ENCODE measurements at regions not wholly inside any gene's neighbourhood (a gene's known extent, or its start where the extent isn't known, plus 50 kb on each side); places are given as distances from the start of the nearest gene placed in this dataset.
"Not testable (repeated sequence)": the region's sequence is repeated elsewhere in the genome, so short reads cannot be mapped to it uniquely, and the experiment has no call there.

DNA sequence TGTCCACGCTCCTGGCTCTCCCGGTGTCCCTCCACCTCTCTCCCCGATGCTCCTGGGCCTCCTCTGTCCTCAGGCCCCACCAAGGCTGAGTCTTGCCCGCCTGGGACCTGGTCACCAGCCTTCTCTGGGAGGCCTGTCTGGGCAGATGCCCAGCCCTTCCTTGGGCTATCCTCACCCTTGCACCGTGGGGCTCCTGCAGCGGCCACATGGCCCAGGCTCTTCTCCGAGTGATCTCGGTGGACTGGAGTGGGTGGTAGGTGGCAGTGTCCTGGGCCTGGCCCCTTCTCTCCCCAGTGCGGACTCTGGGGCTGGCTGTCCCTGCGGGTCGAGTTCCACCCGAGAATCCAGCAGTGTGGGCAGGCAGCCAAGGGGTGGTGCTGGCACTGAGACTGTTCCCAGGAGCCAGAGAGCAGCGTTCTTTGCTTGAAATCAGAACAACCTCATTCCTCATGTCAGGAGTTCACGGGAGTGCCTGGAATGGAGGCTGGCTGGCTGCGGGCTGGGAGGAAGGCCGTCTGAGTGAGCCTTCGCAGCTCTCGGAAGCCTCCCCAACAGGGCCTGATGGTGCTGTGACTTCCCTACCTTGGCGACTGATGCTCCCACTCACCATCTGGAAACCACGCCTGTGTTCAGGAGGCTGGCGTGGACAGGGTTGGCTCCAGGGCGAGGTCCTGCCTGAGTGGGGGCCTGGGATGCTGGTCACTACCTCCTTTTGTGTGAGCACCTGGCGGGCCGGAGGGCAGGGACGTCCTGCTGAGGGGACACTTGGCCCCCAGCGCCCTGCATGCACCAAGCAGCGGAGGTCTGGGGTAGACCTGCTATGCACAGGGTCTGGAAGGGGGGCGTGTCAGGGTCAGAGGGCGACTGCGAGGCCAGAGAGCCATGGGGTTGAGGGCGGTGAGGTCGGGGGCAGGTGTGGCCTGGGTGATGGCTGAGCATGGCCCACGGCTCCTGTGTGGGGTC is 113.9 kb downstream of the TMEM121 start:
- DNase-seq (ENCODE audit: low spot score) = peak; percentile 18

DNA sequence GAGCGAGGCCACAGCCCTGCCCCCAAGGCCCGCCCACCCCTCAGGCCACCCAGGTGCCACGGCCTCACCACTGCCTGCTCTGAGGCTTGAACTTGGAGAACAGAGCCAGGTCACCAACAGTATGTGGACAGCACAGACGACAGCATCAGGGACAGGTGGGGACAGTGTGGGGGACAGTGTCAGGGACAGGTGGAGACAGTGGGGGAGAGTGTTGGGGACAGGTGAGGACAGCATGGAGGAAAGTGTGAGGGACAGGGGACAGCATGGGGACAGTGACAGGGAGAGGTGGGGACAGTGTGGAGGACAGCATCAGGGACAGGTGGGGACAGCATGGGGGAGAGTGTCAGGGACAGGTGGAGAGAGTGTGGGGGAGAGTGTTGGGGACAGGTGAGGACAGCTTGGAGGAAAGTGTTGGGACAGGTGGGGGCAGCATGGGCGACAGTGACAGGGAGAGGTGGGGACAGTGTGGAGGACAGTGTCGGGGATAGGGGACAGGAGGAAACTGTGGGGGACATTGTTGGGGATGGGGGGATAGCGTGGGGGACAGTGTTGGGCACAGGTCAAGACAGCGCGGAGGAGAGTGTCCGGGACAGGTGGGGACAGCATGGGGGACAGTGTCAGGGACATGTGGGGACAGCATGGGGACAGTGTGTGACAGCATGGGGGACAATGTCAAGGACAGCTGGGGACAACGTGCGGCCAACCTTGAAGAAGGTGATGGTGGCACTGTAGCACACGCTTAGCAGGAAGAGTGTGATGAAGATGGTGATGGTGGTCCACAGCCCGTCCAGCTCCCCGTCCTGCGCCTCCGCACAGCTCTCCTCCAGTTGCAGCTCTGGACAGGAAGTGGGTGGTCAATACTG is 114.9 kb downstream of the TMEM121 start:
- peak; percentile 22 for DNase-seq (ENCODE audit: low spot score)

DNA sequence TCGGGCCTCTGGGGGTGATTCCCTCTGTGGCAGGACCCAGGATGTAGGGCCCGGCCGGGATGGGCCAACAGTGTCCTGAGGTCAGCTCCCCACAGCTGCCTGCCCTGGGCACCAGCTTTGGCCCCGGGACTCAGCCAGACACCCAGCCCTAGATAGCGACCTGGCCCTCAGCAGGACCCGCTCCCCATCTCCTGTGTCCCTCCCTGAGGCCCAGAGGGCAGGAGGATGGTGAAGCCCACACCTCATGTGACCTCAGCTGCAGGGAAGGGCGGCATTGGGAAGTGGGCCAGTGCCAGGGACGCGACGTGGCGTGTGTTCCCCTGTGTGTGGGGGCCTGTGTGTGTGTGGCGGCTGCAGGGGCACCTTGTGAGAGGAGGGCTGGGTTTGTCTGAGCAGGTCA is 115.6 kb downstream of the TMEM121 start:
- DNase-seq (ENCODE audit: low spot score) = not testable (repeated sequence)

DNA sequence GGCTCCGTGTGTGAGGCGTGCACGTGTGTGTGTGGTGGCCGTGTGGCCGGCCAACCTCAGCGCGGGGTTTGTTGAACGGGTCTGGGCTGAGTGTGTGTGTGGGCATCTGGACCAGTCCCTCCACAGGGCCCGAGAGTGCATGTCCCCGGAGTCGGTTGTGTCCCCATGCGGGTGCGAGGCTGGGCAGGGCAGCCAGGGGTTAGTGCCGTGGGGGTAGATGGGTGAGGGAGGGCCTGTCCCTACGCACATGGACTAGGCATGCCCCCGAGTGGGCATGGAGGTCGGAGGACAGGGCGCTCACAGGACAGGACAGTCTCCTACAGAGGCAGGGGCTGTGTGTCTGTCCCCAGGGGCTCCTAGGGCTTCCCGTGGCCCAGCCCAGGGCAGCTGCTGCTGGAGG is 116.1 kb downstream of the TMEM121 start:
- DNase-seq (ENCODE audit: low spot score) = not testable (repeated sequence)

DNA sequence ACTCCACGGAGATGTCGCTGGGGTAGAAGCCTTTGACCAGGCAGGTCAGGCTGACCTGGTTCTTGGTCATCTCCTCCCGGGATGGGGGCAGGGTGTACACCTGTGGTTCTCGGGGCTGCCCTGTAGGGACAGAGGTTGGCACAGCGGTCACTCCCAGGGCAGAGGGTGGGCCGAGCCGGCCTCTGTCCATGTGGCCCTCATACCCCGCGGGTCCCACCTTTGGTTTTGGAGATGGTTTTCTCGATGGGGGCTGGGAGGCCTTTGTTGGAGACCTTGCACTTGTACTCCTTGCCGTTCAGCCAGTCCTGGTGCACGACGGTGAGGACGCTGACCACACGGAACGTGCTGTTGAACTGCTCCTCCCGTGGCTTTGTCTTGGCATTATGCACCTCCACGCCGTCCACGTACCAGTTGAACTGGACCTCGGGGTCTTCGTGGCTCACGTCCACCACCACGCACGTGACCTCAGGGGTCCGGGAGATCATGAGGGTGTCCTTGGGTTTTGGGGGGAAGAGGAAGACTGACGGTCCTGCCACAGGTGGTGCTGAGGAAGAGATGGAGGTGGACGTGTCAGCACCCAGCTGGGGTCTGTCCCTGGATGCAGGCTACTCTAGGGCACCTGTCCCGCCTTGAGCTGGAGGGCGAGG is 117.1 kb downstream of the TMEM121 start:
- DNase-seq (ENCODE audit: low spot score) = not testable (repeated sequence)

DNA sequence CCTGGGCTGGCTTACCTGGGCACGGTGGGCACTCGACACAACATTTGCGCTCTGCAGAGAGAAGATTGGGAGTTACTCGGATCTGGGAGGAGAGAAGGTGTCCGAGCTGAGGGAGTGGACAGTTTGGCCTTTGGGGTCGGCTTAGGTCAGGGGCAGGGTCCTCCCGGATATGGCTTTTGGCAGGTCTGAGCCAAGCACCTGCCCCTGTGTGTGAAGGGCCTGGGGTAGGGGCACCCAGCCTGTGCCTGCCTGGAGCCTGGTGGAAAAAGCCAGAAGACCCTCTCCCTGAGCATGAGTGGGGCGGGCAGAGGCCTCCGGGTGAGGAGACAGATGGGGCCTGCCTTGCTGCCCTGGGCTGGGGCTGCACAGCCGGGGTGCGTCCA is 117.7 kb downstream of the TMEM121 start:
- DNase-seq (ENCODE audit: low spot score) = not testable (repeated sequence)

DNA sequence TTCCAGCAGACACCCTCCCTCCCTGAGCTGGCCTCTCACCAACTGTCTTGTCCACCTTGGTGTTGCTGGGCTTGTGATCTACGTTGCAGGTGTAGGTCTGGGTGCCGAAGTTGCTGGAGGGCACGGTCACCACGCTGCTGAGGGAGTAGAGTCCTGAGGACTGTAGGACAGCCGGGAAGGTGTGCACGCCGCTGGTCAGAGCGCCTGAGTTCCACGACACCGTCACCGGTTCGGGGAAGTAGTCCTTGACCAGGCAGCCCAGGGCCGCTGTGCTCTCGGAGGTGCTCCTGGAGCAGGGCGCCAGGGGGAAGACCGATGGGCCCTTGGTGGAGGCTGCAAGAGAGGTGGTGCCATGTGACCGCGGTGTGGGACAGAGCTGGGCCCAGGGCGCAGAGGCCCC is 118.1 kb downstream of the TMEM121 start:
- DNase-seq (ENCODE audit: low spot score) = not testable (repeated sequence)

DNA sequence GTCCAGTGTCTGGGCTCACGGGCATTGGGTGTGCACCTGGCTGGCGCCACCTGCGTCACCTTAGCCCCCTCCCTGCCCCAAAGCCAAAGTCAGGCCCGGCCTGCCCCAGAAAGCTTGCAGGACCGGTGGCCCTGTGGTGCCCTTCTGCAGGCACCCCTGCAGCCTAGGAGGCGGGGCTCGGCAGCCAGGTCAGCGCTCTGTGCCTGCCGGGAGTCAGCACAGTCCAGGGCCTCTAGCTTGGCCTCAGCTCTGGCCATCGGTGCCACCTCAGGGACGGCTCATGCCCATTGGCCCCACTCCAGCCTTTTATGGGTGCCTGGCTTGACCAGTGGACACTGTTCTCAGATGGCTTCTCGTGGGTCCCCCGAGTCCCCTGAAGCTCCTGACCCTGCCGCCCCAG is 118.5 kb downstream of the TMEM121 start:
- not testable (repeated sequence) for DNase-seq (ENCODE audit: low spot score)

DNA sequence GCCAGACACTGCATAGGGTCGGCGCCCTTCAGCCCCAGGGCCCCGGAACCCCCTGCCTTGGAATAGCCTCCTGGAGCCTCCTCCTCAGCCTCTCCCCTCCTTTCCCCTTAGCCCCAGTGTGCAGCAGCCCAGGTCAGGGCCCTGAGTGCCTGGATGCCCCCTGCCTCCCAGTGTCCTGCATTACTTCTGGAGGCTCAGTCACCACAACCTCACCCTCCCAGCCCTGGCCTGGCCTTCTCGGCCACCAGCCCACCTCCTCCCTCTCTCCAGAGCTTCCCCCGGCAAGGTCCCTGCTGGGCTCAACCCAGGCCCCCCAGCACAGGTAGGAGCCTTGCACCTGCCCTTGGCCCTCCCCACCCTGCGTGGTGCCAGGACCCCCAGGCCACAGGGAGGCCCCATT is 119.0 kb downstream of the TMEM121 start:
- DNase-seq (ENCODE audit: low spot score) = not testable (repeated sequence)

DNA sequence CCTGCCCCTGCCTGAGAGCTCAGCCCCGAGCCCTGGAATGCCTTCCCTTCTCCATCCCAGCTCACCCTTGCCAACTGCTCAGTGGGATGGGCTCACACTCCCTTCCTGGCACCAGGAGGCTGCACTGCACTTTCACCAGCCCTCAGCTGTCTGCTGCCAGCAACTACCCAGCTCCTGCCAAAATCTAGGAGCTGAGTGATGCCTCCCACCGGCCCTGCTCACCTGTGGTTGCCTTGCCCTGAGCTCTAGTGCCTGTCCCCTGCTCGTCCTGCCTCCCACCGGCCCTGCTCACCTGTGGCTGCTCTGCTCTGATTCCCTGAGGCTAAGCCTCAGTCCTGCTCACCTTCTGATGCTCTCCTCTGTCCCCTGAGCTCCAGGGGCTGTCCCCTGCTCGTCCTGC is 119.8 kb downstream of the TMEM121 start:
- peak; percentile 35 for DNase-seq (ENCODE audit: low spot score)

DNA sequence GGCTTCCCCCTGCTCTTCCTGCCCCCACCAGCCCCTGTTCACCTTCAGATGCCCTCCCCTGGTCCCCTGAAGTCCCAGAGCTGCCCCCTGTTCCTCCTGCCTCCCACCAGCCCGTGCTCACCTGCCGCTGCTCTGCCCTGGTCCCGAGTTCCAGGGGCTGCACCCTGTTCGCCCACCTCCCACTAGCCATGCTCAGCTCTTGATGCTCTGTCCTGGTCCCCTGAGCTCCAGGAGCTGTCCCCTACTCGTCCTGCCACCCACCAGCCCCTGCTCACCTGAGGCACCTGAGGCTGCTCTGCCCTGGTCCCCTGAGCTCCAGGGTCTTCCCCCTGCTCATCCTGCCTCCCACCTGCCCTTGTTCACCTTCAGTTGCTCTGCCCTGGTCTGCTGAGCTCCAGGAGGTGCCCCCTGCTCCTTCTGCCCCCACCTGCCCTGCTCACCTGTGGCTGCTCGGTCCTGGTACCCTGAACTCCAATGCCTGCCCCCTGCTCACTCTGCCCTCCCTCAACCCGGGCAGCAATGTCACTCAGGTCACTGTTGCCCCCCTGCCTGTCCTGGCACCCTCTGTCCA is 120.4 kb downstream of the TMEM121 start:
- DNase-seq (ENCODE audit: low spot score) = peak; percentile 18

DNA sequence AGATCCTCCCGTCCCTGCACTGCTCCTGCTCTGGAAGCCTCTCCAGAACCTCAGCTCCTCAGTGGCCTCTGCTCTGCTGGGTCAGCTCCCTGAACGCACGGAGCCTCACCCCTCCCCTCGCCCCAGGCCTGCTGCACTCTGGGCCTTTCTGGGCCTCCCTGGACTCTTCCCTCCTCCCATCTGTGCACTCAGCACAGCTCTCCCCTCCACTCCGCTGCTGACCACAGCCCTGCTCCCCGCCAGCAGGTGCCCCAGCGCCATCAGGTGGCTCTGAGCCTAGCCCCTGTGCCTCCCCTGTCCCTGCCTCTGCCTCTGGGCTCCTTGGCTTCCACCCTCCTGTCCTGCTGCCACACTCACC is 121.0 kb downstream of the TMEM121 start:
- DNase-seq (ENCODE audit: low spot score) = not testable (repeated sequence)

DNA sequence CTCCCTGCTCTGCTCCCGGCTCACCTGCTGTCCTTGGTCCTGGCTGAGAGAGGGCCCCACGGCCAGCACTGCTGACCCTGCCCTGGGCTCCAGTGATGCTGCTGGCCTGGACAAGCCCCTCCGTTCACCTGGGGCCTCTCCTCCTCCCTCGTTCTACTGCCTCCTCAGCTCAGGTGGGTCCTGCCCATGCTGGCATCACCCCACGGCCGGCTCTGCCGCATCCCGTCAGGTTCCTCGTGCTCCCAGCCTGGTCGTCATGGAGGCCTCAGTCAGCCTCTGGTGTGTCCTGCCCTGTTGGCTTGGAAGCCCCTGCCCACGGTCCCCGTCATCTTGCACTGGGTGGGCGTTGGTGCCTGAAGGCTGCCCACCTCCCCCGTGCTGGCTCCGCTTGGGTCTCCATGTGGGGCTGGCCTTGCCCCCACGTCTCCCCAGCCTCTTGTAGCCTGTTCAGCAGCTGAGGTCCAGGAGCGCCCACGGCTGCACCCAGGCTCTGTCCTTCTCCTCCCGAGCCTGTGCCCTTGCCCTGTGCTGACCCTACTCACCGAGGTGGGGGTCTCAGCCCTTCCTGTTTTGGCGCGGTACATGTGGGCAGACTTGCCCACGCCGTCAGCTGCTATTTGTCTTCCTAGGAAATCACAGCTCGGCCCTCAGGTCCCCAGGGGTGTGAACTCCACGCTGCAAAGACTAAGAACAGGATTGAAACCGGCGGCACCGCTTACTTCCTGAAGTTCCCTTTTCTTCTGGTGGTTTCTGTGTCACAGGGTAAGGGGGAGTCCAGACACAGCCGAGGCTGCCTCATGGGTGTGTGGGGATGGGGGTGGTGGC is 121.6 kb downstream of the TMEM121 start:
- DNase-seq (ENCODE audit: low spot score) = peak; percentile 27

DNA sequence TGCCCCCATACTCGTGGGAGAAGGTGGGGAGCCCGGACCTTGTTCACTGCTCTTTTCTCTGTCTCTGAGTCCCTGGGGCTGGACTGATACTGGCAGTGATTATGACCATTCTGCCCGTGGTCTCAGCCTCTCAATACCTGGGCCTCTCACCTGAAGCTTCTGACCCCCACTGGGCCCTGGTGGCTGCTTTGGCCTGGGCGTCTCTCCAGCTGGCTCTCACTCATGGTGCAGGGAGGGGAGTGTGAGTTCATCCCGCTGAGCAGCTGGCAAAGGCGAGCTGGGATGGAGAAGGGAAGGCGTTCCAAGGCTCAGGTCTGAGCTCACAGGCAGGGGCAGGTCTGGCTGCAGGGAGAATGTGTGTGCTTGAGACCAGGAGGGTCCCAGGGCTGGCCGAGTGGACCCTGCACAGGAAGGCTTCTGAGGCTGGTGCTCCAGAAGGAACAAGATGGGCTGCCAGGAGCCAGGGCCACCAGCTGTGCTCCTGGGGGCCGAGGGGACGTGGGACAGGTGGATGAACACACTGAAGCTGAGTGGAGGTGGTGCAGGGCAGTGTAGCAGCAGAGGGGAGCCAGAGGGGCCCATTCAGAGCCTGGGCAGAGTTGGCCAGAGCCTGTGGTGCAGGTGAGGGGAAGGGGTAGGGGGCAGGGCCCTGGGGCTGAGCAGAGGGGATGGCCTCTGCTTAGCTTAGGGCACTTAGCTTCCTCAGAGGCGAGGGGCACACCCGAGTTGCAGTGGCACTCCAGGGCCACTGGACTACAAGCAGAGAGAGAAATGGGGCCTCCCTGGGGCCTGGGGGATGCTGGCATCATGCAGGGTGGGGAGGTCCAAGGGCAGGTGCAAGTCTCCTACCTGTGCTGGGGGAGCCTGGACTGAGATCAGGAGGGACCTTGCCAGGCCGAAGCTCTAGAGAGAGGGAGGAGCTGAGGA is 122.5 kb downstream of the TMEM121 start:
- peak; percentile 34 for DNase-seq (ENCODE audit: low spot score)

DNA sequence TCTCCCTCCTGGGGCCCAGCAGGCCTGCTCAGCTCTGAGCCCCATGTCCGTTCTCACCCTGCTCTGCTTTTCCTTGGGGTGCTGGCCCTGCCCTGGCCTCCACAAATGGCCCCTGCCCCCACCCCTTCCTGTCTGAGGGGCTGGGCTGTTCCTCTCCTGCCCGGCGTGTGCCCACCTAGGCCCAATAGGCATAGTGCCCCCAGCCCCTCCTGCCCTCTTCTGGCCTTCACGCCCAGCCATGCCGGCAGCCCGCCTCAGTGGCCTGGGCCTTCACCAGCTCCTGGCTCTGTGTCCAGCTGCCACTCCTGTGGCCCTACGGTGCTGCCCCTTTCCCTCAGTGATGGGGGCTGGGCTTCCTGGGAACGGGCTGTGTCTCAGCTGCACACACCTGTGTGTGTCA is 125.9 kb downstream of the TMEM121 start:
- not testable (repeated sequence) for DNase-seq (ENCODE audit: low spot score)

DNA sequence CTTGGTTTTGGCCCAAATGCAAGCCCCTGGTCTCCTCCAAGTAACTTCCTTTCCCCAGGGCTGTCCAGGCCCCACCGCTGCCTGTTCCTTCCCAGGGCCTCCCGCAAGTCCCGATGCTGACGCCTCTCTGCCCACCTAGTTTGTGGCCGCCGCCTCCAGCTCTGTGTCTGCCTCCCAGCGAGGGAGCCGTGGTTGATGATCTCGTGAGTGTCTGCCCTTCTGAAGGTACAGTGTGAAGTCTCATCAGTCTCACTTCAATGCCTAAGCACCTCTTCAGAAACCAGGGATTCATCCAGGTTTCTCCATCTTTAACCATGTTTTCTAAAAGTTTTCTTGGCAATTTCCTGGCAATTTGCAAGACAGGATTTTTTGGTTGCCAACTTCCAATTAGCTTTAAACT is 127.5 kb downstream of the TMEM121 start:
- DNase-seq (ENCODE audit: low spot score) = not testable (repeated sequence)

DNA sequence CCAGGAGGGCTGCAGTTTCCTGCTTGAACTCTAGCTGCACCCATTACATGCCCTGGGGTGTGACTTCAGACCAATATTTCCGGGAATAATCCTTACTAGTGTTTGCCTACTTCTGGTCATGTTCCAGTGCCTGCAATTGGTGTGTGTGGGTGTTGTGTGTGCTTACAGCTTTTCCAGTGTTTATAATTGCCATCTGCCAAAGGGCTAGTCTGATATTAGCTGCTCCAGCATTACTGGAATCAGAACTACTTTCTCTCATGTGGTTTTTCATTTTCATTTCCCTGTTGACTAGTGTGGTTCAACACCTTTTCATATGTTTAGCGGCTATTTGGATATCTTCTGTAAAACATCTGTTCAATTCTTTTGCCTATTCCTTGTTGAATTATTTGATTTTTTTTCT is 132.9 kb downstream of the TMEM121 start:
- not testable (repeated sequence) for DNase-seq (ENCODE audit: low spot score)

DNA sequence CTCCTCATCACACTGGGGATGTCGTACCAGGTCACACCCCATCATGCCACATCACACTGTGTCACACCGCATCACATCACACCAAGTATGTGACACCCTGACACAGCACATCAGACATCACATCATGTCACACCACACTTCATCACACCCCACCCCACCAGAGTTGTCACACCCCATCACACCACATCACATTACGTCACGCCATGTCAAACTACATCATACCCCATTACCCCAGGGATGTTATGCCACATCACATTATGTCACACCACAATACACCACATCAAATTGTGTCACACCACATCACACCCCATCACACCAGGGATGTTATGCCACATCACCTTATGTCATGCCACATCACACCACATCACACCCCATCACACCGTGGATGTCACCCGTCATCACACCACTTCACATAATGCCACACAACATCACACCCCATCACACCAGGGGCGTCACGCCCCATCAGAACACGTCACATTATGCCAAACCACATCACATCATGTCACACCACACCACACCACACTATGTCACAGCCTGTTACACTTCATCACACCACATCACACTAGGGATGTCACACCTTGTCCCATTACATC is 133.6 kb downstream of the TMEM121 start:
- no peak for DNase-seq (ENCODE audit: low spot score)

DNA sequence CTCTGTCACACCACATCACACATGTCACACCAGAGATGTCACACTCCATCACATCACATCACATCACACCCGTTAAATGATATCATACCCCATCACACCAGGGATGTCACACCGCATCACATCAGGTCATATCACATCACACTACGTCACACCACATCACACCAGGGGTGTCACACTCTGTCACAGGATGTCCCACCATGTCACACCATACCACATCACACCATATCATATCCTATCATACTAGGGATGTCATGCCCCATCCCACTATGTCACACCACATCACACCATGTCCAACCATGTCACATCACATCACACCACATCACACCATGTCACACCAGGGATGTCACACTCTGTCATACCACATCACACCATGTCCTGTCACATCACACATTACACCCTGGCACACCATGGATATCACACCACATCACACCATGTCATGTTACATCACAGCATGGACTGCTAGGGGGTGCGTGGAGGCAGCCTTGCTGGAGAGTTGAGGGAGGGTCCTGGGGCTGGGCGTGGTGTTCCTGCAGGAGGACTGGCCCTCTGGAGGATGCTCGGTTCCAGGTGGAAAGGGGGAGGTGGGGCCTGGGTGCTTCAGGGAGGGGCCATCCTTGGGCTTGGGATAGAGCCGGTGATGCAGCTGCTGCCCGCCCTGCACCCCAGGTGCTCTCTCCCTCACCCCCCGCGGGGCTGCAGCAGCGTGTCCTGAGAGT is 134.6 kb downstream of the TMEM121 start:
- DNase-seq (ENCODE audit: low spot score) = no peak
